K562 (cell line): ENCODE measurements at regions not wholly inside any gene's neighbourhood (a gene's known extent, or its start where the extent isn't known, plus 50 kb on each side); places are given as distances from the start of the nearest gene placed in this dataset.

Source experiments
- CEBPB ChIP-seq: fragments of 450-650 bp; IDR thresholded peaks from 2 replicates; pipeline ENCODE4 v1.6.1; 2016; ENCODE audit warnings: missing genetic modification characterization, missing compliant biosample characterization
- MTA3 ChIP-seq: fragments of 450-650 bp; formaldehyde crosslinking; IDR thresholded peaks from 2 replicates; pipeline ENCODE4 v1.6.1; 2017; ENCODE audit warnings: mild to moderate bottlenecking, borderline replicate concordance
- PATZ1 ChIP-seq: fragments of 250-450 bp; sonication (Bioruptor Pico); IDR thresholded peaks from 2 replicates; pipeline ENCODE4 v1.5.0; 2020; ENCODE audit warnings: mild to moderate bottlenecking, borderline replicate concordance
- RAD21 ChIP-seq, 2 experiments: fragments of 250-450 bp in 1 of 2; fragments of 450-650 bp in 1 of 2; sonication (Bioruptor Pico) in 1 of 2; formaldehyde crosslinking in 1 of 2; IDR thresholded peaks in 1 of 2; conservative IDR thresholded peaks in 1 of 2; 2 replicates each; pipeline versions ENCODE4 v1.4.0 to v1.8.0; 2020 to 2022; ENCODE audit warnings: mild to moderate bottlenecking in 2 of 2, moderate library complexity in 1 of 2
- TARDBP ChIP-seq: fragments of 450-650 bp; IDR thresholded peaks from 2 replicates; pipeline ENCODE4 v1.6.1; 2016
- TF ChIP-seq, protein P1 (sequence below): sonication (generic); formaldehyde crosslinking; IDR thresholded peaks from 2 replicates; pipeline ENCODE4 v1.9.0; 2022; ENCODE audit warnings: mild to moderate bottlenecking, missing genetic modification reagents

GRCh38 chr1:2855206-2856065 lies 53.9 kb upstream of the TTC34 start:
- no peak for TF ChIP-seq PATZ1 (CRISPR knock-in tag)
- TF ChIP-seq, protein P1, sequence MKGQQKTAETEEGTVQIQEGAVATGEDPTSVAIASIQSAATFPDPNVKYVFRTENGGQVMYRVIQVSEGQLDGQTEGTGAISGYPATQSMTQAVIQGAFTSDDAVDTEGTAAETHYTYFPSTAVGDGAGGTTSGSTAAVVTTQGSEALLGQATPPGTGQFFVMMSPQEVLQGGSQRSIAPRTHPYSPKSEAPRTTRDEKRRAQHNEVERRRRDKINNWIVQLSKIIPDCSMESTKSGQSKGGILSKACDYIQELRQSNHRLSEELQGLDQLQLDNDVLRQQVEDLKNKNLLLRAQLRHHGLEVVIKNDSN: no peak
- no peak for TF ChIP-seq MTA3
- no peak for TF ChIP-seq TARDBP
- no peak for TF ChIP-seq RAD21 (CRISPR knock-in tag; conservative IDR thresholded peaks at IDR 0.05 in 1 of 2, IDR thresholded peaks at IDR 0.05 in 1 of 2)
- TF ChIP-seq CEBPB (tag): no peak
